Neural progenitor cell (in vitro differentiated cells): ENCODE measurements at regions not wholly inside any gene's neighbourhood (a gene's known extent, or its start where the extent isn't known, plus 50 kb on each side); places are given as distances from the start of the nearest gene placed in this dataset.

Source experiments
- DNase-seq: peaks from one replicate; pipeline ENCODE4 v3.0.0-alpha.2; 2016; ENCODE audit warnings: low spot score
- H2AFZ ChIP-seq: fragments of 200-600 bp; sonication (generic); replicated peaks from 2 replicates; pipeline ENCODE4 v1.6.1; 2016; ENCODE audit warnings: antibody characterized with exemption
- H3F3A ChIP-seq: fragments of 200-600 bp; sonication (generic); 2 replicates; pipeline ENCODE4 v1.6.1; 2016; ENCODE audit warnings: antibody characterized with exemption, low read depth
- H3K27ac ChIP-seq: fragments of 200-600 bp; sonication (generic); 2 replicates; pipeline ENCODE4 v1.5.1; 2016; ENCODE audit warnings: mild to moderate bottlenecking
- H3K27me3 ChIP-seq: fragments of 200-600 bp; sonication (generic); 2 replicates; pipeline ENCODE4 v1.6.1; 2016; ENCODE audit warnings: mild to moderate bottlenecking, moderate library complexity
- H3K36me3 ChIP-seq: fragments of 200-600 bp; sonication (generic); 2 replicates; pipeline ENCODE4 v1.5.1; 2016
- H3K4me1 ChIP-seq: fragments of 200-600 bp; sonication (generic); 2 replicates; pipeline ENCODE4 v1.6.1; 2016; ENCODE audit warnings: mixed run types
- H3K4me2 ChIP-seq: fragments of 200-600 bp; sonication (generic); 2 replicates; pipeline ENCODE4 v1.6.1; 2016
- H3K4me3 ChIP-seq: fragments of 200-600 bp; sonication (generic); 2 replicates; pipeline ENCODE4 v1.5.1; 2016
- H3K79me2 ChIP-seq: fragments of 200-600 bp; sonication (generic); 2 replicates; pipeline ENCODE4 v1.6.1; 2016; ENCODE audit warnings: low read depth
- H3K9ac ChIP-seq: fragments of 200-600 bp; sonication (generic); 2 replicates; pipeline ENCODE4 v1.6.1; 2016
- H3K9me3 ChIP-seq: fragments of 200-600 bp; sonication (generic); 2 replicates; pipeline ENCODE4 v1.5.1; 2016; ENCODE audit warnings: low read depth
- H4K20me1 ChIP-seq: fragments of 200-600 bp; sonication (generic); 2 replicates; pipeline ENCODE4 v1.6.1; 2016; ENCODE audit warnings: low read depth
- H3K27ac Mint-ChIP-seq: 3 replicates; pipeline ENCODE4 v1.8.0; 2021; ENCODE audit warnings: mixed read lengths
- H3K27me3 Mint-ChIP-seq: 2 replicates; pipeline ENCODE4 v1.8.0; 2022; ENCODE audit warnings: low read depth, mild to moderate bottlenecking, inconsistent platforms, moderate library complexity, mixed read lengths; ENCODE audit not compliant: insufficient read depth
- H3K36me3 Mint-ChIP-seq: 3 replicates; pipeline ENCODE4 v1.8.0; 2021; ENCODE audit warnings: mixed read lengths
- H3K4me1 Mint-ChIP-seq: 3 replicates; pipeline ENCODE4 v1.8.0; 2021; ENCODE audit warnings: mixed read lengths
- H3K4me3 Mint-ChIP-seq: 3 replicates; pipeline ENCODE4 v1.8.0; 2021; ENCODE audit warnings: mild to moderate bottlenecking, moderate library complexity, mixed read lengths
- H3K9me3 Mint-ChIP-seq: 3 replicates; pipeline ENCODE4 v1.8.0; 2020; ENCODE audit warnings: mixed read lengths
- EZH2 ChIP-seq: fragments of 200-600 bp; sonication (generic); IDR thresholded peaks from 2 replicates; pipeline ENCODE4 v1.6.1; 2017; ENCODE audit warnings: antibody characterized with exemption, mild to moderate bottlenecking, moderate library complexity
- EZH2phosphoT487 ChIP-seq: fragments of 200-600 bp; sonication (generic); IDR thresholded peaks from 2 replicates; pipeline ENCODE4 v1.6.1; 2017; ENCODE audit warnings: antibody characterized with exemption
- TF ChIP-seq, protein P1 (sequence below): fragments of 200-600 bp; sonication (generic); IDR thresholded peaks from 2 replicates; pipeline ENCODE4 v1.5.1; 2017; ENCODE audit warnings: antibody characterized with exemption, mild to moderate bottlenecking

DNA sequence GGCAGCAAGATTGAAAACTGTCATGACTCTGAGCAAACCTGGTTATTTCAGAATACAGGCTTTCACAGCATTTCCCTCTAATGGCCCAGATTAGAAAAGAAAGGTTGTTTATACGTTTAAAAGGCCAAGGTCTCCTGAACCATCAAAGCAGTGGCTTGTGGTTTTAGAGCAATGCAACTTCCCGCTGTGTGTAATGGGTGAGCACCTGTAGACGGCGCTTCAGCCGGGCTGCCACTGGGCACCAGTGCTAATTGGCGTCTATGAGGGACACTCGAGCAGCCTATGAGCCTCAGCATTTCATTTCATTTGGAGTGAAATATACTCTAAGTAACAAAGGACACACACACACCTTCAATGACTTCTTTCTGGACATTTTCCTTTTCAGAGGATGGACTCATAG, 671.0 kb upstream of the FZD8 start:
- Histone ChIP-seq H3K36me3 (no peaks in the 10 kb centered on the region), H3K79me2 (no peaks in the 10 kb centered on the region), H3K27ac (no peak overlapping the region), H2AFZ (no peak overlapping the region), H3K4me2 (no peak overlapping the region), H3F3A (no peaks in the 10 kb centered on the region), H3K9ac (no peak overlapping the region), H3K27me3 (no peaks in the 10 kb centered on the region), H4K20me1 (no peaks in the 10 kb centered on the region), H3K9me3 (no peaks in the 10 kb centered on the region), H3K4me1 (no peaks in the 10 kb centered on the region), H3K4me3 (no peak overlapping the region)
- H3K27ac Mint-ChIP-seq: no peak overlapping the region
- no peaks in the 10 kb centered on the region for H3K9me3 Mint-ChIP-seq
- DNase-seq: no peak
- no peaks in the 10 kb centered on the region for H3K4me1 Mint-ChIP-seq
- TF ChIP-seq EZH2: no peak
- TF ChIP-seq, protein P1, sequence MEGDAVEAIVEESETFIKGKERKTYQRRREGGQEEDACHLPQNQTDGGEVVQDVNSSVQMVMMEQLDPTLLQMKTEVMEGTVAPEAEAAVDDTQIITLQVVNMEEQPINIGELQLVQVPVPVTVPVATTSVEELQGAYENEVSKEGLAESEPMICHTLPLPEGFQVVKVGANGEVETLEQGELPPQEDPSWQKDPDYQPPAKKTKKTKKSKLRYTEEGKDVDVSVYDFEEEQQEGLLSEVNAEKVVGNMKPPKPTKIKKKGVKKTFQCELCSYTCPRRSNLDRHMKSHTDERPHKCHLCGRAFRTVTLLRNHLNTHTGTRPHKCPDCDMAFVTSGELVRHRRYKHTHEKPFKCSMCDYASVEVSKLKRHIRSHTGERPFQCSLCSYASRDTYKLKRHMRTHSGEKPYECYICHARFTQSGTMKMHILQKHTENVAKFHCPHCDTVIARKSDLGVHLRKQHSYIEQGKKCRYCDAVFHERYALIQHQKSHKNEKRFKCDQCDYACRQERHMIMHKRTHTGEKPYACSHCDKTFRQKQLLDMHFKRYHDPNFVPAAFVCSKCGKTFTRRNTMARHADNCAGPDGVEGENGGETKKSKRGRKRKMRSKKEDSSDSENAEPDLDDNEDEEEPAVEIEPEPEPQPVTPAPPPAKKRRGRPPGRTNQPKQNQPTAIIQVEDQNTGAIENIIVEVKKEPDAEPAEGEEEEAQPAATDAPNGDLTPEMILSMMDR: no peak
- TF ChIP-seq EZH2phosphoT487: no peak
- no peaks in the 10 kb centered on the region for H3K36me3 Mint-ChIP-seq
- no peak overlapping the region for H3K4me3 Mint-ChIP-seq
- no peaks in the 10 kb centered on the region for H3K27me3 Mint-ChIP-seq

DNA sequence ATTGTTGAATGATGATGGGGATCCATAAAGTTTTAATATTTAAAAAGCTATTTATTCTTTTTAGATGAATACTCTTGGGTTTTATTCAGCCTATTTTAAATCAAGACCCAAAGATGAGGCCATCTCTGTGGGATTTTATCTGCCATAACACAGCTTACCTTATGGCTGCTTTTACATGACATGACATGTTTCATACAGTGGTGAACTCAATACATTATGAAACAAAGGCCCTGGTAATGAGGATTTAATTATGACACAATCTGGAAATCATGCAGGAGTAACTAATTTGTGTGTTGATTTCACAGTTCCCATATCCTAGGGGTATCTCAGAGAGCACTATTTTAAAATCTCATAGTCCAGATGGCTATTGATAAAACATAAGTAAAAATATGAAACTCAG, 661.8 kb upstream of the FZD8 start:
- Histone ChIP-seq H2AFZ (no peak overlapping the region), H4K20me1 (no peaks in the 10 kb centered on the region), H3K4me3 (no peak overlapping the region), H3K9ac (no peak overlapping the region), H3K4me2 (no peak overlapping the region), H3K4me1 (no peaks in the 10 kb centered on the region), H3F3A (no peaks in the 10 kb centered on the region), H3K36me3 (no peaks in the 10 kb centered on the region), H3K9me3 (no peaks in the 10 kb centered on the region), H3K27ac (no peak overlapping the region), H3K27me3 (no peaks in the 10 kb centered on the region), H3K79me2 (no peaks in the 10 kb centered on the region)
- Mint-ChIP-seq H3K4me1 (no peaks in the 10 kb centered on the region), H3K27ac (no peak overlapping the region), H3K9me3 (no peaks in the 10 kb centered on the region), H3K36me3 (no peaks in the 10 kb centered on the region), H3K27me3 (peaks cover 3% of the 10 kb centered on the region), H3K4me3 (no peak overlapping the region)
- TF ChIP-seq EZH2phosphoT487 (no peak), EZH2 (no peak)
- TF ChIP-seq, protein P1: no peak
- no peak for DNase-seq

DNA sequence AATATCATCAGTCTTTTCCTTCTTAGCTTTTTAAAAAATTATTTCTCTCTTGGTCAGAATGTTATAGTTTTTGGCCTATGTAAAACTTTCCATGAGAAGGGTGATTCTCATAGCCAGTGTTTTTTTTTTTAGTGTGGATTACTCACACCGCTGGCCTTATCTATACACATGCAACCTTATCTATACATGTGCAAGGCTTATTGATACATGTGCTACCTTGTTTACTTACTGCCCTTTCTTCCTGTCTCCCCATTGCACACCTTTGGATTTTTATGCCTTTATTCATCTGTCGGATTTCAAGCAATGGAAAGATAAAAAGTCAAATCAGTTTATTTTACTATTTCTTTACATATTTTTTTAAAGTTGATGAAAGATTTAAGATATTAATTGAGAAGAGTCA, 660.0 kb upstream of the FZD8 start:
- Mint-ChIP-seq H3K27me3 (peaks cover under 1% of the 10 kb centered on the region), H3K27ac (no peak overlapping the region), H3K9me3 (no peaks in the 10 kb centered on the region), H3K36me3 (no peaks in the 10 kb centered on the region), H3K4me1 (no peaks in the 10 kb centered on the region), H3K4me3 (no peak overlapping the region)
- DNase-seq: no peak
- Histone ChIP-seq H3F3A (no peaks in the 10 kb centered on the region), H3K79me2 (no peaks in the 10 kb centered on the region), H3K9me3 (no peaks in the 10 kb centered on the region), H3K27ac (no peak overlapping the region), H2AFZ (no peak overlapping the region), H3K4me3 (no peak overlapping the region), H3K4me2 (no peak overlapping the region), H3K9ac (no peak overlapping the region), H3K36me3 (no peaks in the 10 kb centered on the region), H3K27me3 (no peaks in the 10 kb centered on the region), H3K4me1 (no peaks in the 10 kb centered on the region), H4K20me1 (no peaks in the 10 kb centered on the region)
- TF ChIP-seq, protein P1: no peak
- TF ChIP-seq EZH2phosphoT487 (no peak), EZH2 (no peak)

DNA sequence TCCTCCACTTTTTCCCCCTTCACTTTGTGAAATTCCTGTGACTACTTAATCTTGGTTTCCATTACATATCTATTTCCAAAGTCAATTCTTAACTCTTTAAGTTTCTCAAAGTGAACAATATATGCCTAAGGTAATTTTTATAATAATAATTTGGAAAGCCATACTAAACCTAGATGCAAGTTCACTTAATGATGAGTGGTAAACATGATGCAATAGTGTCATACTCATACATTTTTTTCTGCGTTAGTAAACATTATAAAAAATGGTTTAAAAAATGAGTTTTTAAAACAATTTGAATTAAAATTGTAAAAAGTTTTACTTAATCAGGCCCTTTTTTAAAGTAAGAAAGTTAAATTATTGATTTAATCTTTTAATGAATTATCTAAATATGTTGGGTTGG, 659.4 kb upstream of the FZD8 start:
- Histone ChIP-seq H3K36me3 (no peaks in the 10 kb centered on the region), H3K4me2 (no peak overlapping the region), H2AFZ (no peak overlapping the region), H3K9me3 (no peaks in the 10 kb centered on the region), H4K20me1 (no peaks in the 10 kb centered on the region), H3K9ac (no peak overlapping the region), H3K79me2 (no peaks in the 10 kb centered on the region), H3F3A (no peaks in the 10 kb centered on the region), H3K27me3 (no peaks in the 10 kb centered on the region), H3K4me3 (no peak overlapping the region), H3K4me1 (no peaks in the 10 kb centered on the region), H3K27ac (no peak overlapping the region)
- no peak for TF ChIP-seq EZH2
- TF ChIP-seq, protein P1: no peak
- TF ChIP-seq EZH2phosphoT487: no peak
- Mint-ChIP-seq H3K27me3 (no peaks in the 10 kb centered on the region), H3K4me3 (no peak overlapping the region), H3K27ac (no peak overlapping the region), H3K36me3 (no peaks in the 10 kb centered on the region), H3K9me3 (no peaks in the 10 kb centered on the region), H3K4me1 (no peaks in the 10 kb centered on the region)
- DNase-seq: no peak
